Kidney tubule cell (primary cell): ENCODE measurements at regions not wholly inside any gene's neighbourhood (a gene's known extent, or its start where the extent isn't known, plus 50 kb on each side); places are given as distances from the start of the nearest gene placed in this dataset.

Experiments
- DNase-seq: peaks from one replicate; pipeline ENCODE4 v3.0.0-alpha.2; 2018; ENCODE audit warnings: low spot score

- DNase-seq, result peak; percentile 22
Measured at GRCh38 chr2:139160836-139161235, 380.6 kb upstream of the NXPH2 start.

GRCh38 chr2:139159177-139159576, 379.0 kb upstream of the NXPH2 start:
- no peak for DNase-seq

- no peak for DNase-seq
Measured at GRCh38 chr2:139156730-139157129, 376.5 kb upstream of the NXPH2 start.

GRCh38 chr2:139155991-139156390, 375.8 kb upstream of the NXPH2 start:
- DNase-seq, result no peak

DNA sequence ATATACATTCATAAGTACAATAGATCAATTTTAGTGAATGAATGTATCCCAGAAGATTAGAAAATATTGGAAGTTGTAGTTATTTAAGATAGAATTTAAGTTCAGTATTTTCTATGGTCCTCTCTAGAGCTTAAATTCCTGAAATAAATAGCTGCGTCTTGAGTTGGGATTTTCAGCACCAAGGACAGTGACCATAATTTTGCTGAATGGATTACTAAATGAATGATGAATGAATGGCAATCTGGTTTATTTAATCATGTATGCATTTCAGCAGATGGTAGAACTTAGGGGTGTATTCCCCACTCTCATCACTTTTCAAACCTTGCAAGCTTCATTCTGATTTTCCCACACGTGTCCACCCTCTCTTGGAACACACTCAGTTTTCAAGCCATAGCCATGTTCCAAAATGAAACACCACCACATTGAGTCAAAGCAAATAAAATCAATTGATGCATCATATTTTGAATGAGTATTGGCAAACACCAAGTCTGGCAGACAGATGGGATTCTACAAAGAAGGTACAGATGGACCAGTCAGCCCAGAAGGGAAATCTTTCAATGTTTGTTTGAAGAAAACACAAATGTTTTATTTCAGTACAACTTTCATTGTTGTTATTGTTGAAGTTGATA, 362.2 kb upstream of the NXPH2 start:
- DNase-seq, result peak; percentile 34

DNA sequence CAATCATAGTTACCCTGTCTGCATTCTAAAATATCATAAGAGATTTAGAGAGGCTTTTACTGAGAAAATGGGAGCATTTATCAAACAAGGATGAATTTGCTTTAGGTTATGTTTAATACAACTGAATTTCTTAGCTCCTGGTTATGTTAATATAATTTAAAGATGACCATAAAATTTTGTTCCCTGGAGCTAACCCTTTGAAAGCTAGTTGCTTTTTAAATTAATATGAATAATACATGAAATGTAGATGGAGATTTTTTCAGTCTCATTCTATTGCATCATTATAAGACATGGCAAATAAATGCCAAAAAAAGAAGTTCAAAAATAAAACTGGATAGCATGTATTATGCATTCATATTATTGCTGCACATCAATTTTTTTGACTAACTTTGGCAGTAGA, 344.1 kb upstream of the NXPH2 start:
- DNase-seq, result no peak

DNA sequence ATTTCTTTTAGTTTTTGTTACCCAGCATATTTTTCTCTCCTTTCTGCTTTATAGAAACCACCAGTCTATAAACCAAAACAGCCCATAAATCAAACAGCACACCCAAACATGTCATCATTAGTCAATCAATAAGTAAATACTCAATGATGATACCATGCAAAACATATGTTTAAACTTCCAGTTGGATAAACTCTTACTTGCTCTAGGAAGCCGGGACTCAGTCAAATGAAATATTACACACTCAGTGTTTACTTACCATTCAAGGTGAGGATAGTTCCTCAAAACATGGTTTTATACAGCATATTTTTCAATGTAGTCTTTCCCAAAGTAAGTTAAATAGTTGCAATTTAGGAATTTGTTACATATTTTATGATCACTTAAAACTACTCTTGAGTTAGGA, 343.6 kb upstream of the NXPH2 start:
- no peak for DNase-seq

GRCh38 chr2:139122711-139123158, 342.5 kb upstream of the NXPH2 start:
- peak; percentile 96 for DNase-seq

- peak; percentile 53 for DNase-seq
Measured at GRCh38 chr2:139099721-139100120, 319.5 kb upstream of the NXPH2 start.

DNA sequence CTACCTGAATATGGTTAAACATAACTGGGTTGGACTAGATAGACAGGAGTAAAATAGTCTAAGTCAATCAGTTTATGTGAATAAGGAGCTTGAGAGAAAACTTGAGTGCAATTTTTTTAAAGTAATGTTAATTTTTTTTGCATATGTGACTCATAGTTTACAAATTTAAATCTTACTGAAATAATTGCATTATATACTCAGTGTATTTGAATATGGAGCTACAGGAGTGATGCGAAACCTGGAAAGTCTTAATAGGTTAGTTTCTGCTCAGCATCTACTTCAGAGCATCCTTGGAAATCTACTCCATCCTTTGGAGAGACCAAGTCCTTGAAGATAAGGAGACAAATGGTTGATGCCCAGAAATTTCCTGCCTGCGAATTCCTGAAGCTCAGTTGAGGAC, 318.8 kb upstream of the NXPH2 start:
- no peak for DNase-seq

GRCh38 chr2:139083121-139083520, 302.9 kb upstream of the NXPH2 start:
- DNase-seq, result no peak

DNA sequence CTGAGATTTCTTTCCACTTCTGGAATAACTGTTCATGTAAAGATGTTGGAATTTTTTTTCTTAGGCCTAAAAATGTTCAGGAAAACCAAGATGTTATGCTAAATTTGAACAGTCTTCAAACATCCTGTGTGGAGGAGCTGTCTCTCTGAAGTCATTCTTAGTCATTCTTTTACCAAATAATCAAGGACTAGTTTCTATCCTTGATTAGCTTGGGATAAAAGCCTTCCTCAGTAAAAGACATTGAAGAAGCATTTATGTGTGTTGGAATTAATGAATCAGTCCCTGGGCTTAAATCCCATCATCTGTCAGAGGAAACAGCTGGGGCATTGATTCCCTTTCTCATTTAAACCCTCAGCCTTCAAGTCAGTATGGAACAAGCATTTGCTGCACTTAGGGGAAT, 300.1 kb upstream of the NXPH2 start:
- DNase-seq, result peak; percentile 13

DNA sequence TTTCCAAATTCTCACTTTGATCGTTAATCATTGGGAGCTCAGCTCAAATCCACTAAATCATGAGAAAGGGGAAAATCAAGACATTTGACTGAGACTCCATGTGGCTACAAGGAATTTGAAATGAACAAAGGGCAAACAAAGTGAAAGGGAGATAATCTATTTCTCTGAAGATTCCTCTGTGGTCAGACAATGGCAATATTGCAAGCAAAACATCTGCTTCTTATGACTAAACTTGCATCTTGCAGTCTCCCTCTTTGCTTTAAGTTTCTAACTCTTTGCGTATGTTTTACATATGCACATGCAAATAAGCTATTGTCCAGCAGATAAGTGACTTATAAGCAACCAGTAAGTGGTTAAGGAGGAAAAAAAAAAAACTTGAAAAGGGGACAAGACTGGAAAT, 299.1 kb upstream of the NXPH2 start:
- DNase-seq, result no peak

DNA sequence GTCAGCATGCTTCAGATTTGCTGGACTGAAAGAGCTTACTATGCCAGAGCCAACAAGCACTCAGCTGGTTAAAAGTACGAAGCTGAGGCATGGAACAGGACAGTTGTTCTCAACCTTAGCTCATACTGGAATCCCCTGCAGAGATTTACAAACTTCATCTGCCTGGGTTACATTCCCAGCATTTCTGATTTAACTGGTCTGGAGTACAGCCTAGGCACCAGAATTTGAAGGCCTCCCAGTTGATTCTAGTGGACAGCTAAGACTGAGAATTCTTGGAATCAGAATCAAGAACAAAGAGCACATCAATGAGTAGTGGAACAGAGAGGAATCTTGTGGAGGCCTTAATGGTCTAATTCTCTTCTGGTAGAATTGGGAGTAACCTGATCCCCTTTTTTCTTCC, 298.2 kb upstream of the NXPH2 start:
- DNase-seq, result no peak

DNA sequence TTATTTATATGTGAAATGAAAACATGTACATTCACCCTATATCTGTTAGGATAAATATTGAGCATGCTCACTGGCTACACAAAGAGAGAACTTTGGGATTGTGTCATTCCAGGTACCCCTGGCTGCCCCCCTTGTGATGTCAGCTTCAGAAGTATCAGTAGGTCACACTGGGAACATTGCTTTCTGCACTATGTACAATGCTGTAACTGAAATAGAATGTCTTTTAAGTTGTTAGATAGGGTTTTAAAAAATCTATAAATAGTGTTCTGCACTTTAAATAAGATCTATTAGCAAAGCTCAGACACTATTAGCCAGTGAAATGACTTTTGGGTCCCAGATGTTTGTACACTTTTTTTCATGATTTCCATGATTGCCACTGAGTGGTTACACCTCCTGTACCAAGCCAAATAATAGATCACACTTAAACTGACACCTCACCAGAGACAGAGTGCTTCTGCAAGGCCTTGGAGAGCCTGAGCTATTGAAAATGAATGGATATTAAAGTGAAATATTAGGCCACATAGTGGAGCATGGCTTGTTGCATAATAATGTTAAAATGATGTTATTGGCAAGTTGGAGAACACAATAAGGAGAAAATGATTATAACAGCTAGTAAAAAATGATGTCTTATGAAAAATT, 297.0 kb upstream of the NXPH2 start:
- no peak for DNase-seq

GRCh38 chr2:139067874-139068273, 287.7 kb upstream of the NXPH2 start:
- DNase-seq, result no peak

DNA sequence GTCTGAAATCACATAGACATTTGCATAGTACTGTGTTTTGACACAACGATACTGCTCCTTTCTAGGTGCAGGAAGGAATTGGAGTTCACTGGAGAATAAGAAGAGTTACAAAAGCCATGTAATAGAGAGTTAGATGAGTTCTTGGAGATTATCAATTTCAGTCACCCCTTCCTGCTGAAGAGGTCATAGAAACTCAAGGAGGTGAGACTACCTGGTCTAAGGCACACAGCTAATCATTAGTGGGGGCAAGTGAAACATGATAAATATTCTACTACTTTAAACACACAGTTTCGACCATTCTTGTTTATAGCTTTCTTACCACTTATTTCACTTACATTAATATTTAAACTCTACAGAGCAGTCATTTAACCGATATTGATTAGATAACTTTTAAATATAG, 286.9 kb upstream of the NXPH2 start:
- DNase-seq, result no peak

DNA sequence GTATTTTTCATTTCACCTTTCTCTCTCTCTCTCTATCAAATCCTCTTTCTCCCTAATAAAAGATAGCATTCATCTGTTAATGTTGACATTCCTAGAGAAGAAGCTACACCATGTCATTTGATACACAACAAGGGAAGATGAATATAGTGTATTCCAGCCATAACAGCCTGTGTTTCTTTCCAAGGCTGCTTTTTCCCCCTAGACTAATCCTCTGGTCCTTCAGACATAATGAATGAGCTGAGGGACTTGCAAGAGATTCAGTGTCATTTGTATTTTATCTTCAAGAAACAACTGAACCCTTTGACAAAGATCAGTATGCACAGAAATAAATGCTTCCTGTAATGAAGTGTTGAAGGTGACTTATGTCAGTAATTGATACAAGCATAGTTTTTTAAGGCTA, 284.0 kb upstream of the NXPH2 start:
- DNase-seq, result no peak

DNA sequence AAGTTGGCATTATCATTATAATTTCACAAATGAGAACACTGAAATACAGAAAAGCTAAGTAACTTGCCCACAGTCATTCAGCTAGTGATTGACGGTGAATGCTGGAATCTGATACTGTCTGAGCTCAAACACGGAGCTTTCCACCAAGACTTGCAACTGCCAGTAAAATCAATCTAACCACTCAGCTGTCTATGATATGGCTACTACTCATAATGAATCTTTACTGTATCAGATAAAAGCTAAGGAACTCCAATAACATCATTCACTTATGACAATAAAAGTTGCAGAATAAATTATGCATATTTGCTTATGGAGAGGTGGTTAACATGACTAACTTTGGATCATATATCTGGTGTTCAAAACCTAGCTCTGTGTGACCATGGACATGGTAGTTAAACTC, 279.4 kb upstream of the NXPH2 start:
- no peak for DNase-seq

- no peak for DNase-seq
Measured at GRCh38 chr2:139055202-139055601, 275.0 kb upstream of the NXPH2 start.

- DNase-seq, result no peak
Measured at GRCh38 chr2:139048017-139048416, 267.8 kb upstream of the NXPH2 start.

DNA sequence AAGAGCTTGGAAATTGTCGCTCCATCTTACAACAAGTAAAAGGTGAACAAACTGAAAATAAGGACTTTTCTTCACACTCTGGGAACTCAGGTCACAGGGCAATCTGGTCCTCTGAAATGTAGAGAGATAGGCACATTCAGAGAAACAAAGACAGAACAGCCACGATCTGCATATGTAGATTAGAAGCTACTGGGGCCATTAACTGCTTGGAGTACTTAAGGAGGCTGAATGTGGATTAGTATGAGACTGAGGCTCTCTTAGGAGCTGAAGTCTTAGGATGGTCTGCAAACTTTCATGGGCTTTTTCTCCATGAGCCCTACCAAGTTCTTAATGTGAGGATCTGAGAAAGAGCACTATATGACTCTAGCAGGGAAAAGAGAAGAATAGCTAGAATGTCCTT, 265.3 kb upstream of the NXPH2 start:
- DNase-seq, result no peak

GRCh38 chr2:139034064-139034463, 253.9 kb upstream of the NXPH2 start:
- no peak for DNase-seq

GRCh38 chr2:139033300-139033699, 253.1 kb upstream of the NXPH2 start:
- DNase-seq, result peak; percentile 68
